Left lobe of liver (tissue), 2 donors: ENCODE measurements at regions not wholly inside any gene's neighbourhood (a gene's known extent, or its start where the extent isn't known, plus 50 kb on each side); places are given as distances from the start of the nearest gene placed in this dataset.
"Not testable (repeated sequence)": the region's sequence is repeated elsewhere in the genome, so short reads cannot be mapped to it uniquely, and the experiment has no call there.

Source experiments
- ATAC-seq: fragments of 200-7000 bp; cut with Tn5 transposase; one replicate; pipeline ENCODE4 v1.9.1; 2020; ENCODE audit warnings: mild to moderate bottlenecking, moderate library complexity
- DNase-seq: peaks from one replicate; pipeline ENCODE4 v3.0.0-alpha.2; 2020; ENCODE audit warnings: low spot score
- donor health status: DM: no; HTN: no; CAD: no; lungs with moderate emphysema.
- donor health status: DM: no; HTN: yes; CAD: no.

- DNase-seq, result no peak
- no peak for ATAC-seq
Measured at GRCh38 chr7:155395176-155395797, 62.6 kb upstream of the EN2 start.

- no peak for DNase-seq
Measured at GRCh38 chr7:155396661-155397060, 61.3 kb upstream of the EN2 start.

GRCh38 chr7:155397758-155398714, 59.9 kb upstream of the EN2 start:
- not testable (repeated sequence) for DNase-seq, ATAC-seq

More at GRCh38 chr7:155396661-155397060, 61.3 kb upstream of the EN2 start:
- no peak for ATAC-seq

- DNase-seq, result no peak
- no peak for ATAC-seq
Measured at GRCh38 chr7:155398944-155399343, 59.0 kb upstream of the EN2 start.

- DNase-seq, result no peak
- no peak for ATAC-seq
Measured at GRCh38 chr7:155399577-155399976, 58.4 kb upstream of the EN2 start.

GRCh38 chr7:155401231-155401630, 56.7 kb upstream of the EN2 start:
- ATAC-seq (no peak), DNase-seq (no peak)

GRCh38 chr7:155401884-155402283, 56.0 kb upstream of the EN2 start:
- ATAC-seq (no peak), DNase-seq (no peak)

GRCh38 chr7:155402941-155403340, 55.0 kb upstream of the EN2 start:
- ATAC-seq (no peak), DNase-seq (no peak)

- no peak for DNase-seq
Measured at GRCh38 chr7:155404976-155405375, 53.0 kb upstream of the EN2 start.

GRCh38 chr7:155405399-155406318, 52.3 kb upstream of the EN2 start:
- ATAC-seq (peak; percentile 65), DNase-seq (no peak)

More at GRCh38 chr7:155404976-155405375, 53.0 kb upstream of the EN2 start:
- no peak for ATAC-seq

- ATAC-seq (no peak), DNase-seq (no peak)
Measured at GRCh38 chr7:155407799-155408198, 50.1 kb upstream of the EN2 start.
